Stimulated activated CD4-positive, alpha-beta T cell treated with anti-CD3 and anti-CD28 coated beads, TNF-alpha, amount 100 ng/mL, for 1 hour (primary cell): ENCODE measurements at regions not wholly inside any gene's neighbourhood (a gene's known extent, or its start where the extent isn't known, plus 50 kb on each side); places are given as distances from the start of the nearest gene placed in this dataset.
A peak's percentile ranks its signal among the peaks of the same experiment; 100 is the strongest.
"Not testable (repeated sequence)": the region's sequence is repeated elsewhere in the genome, so short reads cannot be mapped to it uniquely, and the experiment has no call there.

ENCODE experiments used
- DNase-seq, 3 donors: peaks; one replicate each; pipeline ENCODE4 v3.0.0-alpha.2; 2020; ENCODE audit warnings: low read depth in 3 of 3, low spot score in 1 of 3

DNA sequence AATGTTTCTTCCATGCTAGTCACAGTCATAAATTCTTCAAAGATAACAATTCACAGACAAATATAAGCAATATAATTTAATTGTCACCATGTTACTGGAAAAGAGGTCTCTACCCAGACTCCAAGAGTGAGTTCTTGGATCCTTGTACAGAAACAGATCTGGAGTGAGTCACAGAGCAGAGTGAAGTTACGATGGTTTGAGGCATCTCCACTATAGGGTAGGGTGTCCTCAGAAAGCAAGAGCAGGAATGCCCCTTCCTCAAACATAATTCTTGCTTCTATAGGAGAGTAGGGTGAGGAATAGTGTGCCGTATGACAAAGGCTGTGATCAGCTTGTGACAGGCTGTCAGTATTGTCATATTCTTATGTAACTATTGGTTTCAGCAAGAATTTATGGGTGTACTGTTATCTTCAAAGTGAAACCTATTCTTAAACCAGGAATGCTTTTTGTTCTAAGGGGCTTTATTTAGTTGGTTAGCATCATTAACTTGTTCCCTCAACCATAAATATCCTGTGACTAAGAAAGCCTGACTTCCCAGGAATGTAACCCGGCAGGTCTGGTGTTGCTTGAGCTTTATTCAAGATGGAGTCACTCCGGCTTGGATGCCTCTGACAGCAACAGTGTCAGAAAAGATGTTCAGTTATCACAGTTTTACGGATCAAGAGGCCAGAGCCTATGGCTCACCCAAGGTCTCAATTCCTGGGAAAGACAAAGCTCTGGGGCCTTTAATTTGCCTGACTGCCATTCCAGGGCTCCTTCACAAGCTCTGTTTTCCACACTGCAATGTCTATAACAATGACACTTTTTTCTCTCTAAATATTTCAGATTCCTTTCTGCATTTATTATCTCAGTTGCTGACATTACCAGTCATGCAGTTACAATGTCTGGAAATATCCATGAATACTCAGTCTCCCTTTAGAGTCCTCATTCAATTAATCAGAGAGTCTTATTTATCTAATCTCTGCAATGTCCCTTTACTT, 298.6 kb downstream of the C6orf118 start:
- no peak for DNase-seq

DNA sequence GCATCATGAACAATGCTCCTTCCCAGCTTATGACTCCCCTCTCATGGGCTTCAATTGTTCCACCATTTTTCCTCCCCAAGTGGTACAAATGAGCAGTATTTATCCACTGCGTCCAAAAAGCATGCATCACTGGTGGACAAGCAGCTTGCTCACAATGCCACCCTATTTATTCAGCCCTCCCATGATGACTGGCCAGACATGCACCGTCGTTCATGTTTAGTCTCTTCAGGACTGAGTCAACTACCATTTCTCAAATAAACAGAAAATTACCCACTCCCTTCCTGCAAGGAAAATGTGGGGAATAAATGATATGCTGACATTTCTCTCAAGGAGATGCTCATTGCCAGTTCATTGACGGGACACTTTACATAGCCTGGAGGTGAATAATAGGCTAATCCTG, 300.4 kb downstream of the C6orf118 start:
- no peak for DNase-seq

DNA sequence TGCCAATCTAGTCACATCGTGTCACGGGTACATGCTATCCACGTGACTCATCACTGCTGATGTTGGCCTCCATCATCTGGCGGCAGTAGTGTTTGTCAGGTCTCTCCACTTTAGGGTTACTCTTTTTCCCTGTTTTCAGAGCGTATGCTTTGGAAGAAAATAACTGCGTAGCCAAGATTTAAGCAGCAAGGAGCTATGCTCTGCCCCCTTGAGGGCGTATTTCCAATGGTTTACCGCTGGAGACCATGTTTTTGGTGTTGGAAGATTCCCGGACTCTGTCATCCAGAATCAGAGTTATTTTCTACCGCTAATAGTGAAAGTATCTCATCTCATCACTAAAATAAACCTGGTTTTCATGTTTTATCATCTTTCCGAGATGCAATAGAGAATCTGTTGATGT, 306.5 kb downstream of the C6orf118 start:
- DNase-seq = no peak

DNA sequence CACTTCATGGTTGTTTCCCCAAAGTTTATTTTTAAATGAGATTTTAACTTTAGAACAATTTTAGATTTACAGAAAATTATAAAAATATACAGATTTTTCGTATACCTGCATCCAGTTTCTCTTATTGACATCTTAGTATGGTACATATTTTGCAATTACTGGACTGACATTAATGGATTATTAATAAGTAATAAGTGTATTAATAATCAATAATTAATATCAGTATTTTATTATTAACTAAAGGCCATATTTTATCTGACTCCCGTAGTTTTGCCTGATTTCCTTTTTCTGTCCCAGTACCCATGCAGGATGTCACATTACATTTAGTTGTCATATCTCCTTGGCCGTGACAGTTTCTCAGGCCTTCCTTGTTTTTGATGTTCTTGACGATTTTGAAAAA, 307.0 kb downstream of the C6orf118 start:
- DNase-seq = no peak

DNA sequence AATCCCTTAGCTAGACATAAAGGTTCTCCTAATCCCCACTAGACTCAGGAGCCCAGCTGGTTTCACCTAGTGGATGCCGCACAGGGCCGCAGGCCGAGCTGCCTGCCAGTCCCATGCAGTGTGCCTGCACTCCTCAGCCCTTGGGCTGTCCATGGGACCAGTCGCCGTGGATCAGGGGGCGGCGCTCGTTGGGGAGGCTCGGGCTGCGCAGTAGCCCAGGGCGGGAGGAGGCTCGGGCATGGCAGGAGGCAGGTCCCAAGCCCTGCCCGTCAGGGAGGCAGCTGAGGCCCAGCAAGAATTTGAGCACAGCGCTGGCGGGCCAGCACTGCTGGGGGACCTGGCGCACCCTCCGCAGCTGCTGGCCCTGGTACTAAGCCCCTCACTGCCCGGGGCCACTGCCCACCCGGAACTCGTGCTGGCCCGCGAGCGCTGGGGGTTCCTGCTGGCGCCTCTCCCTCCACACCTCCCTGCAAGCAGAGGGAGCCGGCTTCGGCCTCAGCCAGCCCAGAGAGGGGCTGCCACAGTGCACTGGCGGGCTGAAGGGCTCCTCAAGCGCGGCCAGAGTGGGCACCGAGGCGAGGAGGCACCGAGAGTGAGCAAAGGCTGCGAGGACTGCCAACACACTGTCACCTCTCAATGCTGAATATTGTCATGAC, 307.8 kb downstream of the C6orf118 start:
- DNase-seq = no peak

DNA sequence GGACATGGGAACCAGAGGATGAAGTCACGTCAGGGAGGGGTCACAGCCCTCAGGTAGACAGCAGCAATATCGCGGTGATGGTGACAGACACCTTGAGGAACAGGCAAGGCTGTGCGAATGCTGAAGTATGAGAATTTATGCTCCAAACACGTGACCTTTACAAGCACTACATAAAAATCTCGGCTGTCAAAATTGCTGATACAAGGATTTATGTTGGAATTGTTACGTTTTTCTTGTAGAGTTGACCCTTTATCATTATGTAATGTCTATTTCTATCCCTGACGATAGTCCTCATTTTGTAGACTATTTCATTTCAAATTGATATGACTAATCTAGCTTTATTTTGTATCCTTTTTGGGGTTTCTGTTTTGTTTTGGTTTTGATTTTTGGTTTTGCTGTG, 311.1 kb downstream of the C6orf118 start:
- no peak for DNase-seq

DNA sequence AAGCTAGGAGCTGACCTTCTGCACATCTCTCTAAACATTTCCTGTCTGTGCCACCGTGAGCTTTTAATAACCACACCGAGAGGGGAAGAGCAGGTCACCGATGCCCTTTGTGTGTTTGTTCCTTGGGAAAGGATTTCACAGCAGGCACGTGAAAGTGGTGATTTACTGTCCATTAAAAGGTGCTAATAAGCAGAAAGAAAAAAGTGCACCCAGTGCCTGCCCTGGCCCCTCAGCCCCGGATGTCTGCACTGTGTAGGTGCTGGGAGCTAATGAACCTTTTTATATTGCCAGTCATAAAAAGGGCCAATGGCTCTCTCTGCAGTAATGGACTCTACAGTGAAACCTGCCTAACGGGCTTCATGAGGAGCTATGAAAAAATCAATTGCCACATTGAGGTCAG, 312.6 kb downstream of the C6orf118 start:
- no peak for DNase-seq

GRCh38 chr6:164991573-164991972, 317.8 kb downstream of the C6orf118 start:
- no peak for DNase-seq

GRCh38 chr6:164990901-164991300, 318.5 kb downstream of the C6orf118 start:
- no peak for DNase-seq

DNA sequence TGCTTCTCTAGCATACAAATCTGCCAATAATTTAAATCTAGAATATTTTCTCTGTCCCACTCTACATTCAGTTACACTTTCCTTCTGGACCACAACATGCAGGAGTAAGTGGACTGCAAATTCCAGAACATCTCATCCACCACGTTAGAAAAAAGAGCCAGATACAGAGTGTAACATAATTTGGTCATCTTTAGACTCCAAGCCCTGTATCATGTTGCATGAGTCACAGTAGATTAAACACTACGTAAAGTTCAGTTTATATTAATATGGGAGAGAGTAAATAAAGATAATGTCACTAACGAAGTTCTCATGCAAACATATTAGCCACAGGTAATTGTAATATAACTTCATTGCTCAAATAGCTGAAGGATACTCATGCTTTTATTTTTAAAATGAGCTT, 327.0 kb downstream of the C6orf118 start:
- DNase-seq = no peak

GRCh38 chr6:164967102-164967501, 342.3 kb downstream of the C6orf118 start:
- no peak for DNase-seq

- DNase-seq = no peak
These were observed 346.6 kb downstream of the C6orf118 start for GRCh38 chr6:164962805-164963204.

DNA sequence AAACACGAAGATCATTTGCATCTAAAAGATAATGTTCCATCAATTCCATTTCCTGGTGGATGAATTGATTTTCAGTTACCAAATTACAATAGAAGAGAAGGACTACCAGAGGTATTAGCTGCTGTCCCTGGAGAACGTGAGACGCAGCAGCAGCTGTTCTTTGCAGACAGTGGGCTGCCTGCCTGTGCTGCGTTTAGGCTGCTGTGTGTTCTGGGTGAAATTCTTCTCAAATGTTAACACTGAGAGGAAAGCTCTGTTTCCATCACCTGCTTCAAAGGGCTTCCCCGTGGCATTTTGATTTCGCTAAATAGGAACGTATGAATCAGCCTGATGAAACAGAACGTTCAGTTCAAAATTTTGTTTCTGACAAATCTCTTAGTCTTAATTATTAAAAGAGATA, 362.2 kb downstream of the C6orf118 start:
- no peak for DNase-seq

DNA sequence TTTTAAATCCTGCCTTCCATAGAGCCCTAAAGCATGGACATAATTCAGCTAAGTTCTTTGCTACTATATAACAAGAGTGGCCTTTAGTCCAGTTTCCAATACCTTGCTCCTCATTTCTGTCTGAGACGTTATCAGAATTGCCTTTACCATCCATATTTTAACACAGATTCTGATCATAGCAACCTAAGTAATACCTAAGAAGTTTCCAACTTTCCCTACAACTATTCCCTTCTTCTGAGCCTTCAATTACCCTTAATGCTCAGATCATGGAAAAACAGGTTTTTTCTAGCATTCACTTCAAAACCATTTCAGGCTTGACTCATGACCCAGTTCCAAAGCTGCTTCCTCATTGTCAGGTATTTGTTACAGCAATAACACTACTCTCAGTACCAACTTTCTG, 367.1 kb downstream of the C6orf118 start:
- DNase-seq = no peak

DNA sequence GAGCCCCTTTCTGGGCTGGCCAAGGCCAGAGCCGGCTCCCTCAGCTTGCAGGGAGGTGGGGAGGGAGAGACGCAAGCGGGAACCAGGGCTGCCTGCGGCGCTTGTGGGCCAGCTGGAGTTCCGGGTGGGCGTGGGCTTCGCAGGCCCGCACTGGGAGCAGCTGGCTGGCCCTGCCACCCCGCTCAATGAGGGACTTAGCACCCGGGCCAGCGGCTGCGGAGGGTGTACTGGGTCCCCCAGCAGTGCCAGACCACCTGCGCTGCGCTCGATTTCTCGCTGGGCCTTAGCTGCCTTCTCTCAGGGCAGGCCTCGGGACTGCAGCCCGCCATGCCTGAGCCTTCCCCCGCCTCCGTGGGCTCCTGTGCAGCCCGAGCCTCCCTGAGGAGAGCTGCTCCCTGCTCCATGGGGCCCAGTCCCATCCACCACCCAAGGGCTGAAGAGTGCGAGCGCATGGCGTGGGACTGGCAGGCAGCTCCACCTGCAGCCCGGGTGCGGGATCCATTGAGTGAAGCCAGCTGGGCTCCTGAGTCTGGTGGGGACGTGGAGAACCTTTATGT, 376.1 kb downstream of the C6orf118 start:
- not testable (repeated sequence) for DNase-seq

DNA sequence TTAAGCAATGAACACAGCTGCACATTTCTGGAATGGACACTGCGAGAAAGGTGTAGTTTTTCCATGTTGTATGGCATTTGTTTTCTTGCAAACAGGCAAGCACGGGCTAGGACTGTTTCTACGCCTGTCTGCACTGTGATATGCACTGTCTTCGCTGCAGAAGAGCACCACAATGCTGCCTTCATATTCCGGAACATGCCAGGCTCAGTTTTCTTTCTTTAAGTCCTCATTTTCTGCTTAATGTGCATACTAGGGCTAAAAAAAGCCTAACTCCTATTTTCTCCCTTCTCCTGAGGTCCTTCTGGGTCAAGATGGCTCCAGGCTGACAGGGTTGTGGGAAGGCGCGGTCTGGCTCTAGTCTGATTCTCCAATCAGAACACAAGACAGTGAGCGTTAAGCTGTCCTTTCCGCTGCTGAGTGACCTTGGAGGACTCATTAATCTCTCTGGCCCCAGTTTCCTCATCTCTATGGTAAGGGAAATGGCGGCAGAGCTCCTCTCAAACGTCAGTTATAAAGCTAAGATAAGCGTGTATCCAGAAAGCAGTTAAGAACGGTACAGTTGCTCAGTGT, 379.9 kb downstream of the C6orf118 start:
- no peak for DNase-seq

DNA sequence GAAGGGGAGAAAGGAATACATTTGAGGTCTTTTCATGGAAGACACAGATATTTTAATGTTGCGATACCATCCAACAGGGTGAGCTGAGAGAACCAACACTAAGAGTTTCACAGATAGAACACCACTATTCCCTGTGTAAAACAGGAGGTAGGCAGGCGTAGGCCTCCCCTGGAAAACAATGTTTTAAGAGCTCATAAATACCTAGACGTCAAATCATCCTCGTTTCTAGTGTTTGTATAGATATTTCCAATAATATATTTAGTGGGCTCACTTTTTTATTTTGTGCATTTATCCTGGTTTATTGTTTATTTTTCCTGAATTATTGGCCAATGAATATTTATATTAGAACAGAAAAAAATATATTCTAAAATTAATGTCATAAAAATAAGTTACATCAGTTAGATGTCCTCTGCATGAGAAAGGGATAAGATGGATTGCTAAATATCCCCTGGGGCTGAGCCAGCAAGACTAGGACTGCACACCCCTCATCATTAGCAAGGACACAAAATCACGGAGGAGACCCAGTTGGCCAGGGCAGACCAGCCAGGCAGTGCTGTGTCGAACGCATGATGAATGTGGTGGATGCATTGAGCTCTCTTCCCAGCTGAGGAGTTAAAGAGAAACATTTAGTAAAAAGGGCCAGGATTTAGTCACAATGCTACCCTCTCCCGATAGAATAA, 380.5 kb downstream of the C6orf118 start:
- DNase-seq = no peak

GRCh38 chr6:164928057-164928727, 381.2 kb downstream of the C6orf118 start:
- no peak for DNase-seq

- peak in 2 of 3 donors; percentile 2 to 48 for DNase-seq
These were observed 381.9 kb downstream of the C6orf118 start for GRCh38 chr6:164927288-164928056.

DNA sequence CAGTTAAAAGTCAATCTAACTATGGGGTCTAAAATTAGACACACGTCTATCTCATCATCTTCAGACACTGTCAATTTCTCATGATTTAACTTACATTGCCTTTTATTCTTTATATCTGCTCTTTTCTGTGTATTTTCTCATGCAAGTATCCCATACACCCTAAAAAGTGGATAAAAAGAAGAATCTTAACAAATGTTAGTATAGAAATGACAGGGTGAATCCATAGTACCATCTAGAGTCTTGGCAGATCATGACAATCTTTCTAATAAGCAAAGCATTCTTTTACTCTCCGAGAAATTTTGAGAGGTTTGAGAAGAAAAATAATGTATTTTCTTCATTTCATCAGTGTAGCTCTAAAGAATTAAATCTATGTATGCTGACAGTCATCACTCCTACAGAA, 382.7 kb downstream of the C6orf118 start:
- DNase-seq = no peak
